ENCODE measurements at regions not wholly inside any gene's neighbourhood (a gene's known extent, or its start where the extent isn't known, plus 50 kb on each side); places are given as distances from the start of the nearest gene placed in this dataset.

GRCh38 chr10:4119107-4119506, 334.1 kb upstream of the KLF6 start:
- whole genome bisulfite sequencing, 2 donors = 81 to 88% methylated on average over 7 of the region's 7 CpGs
- no peak for DNase-seq
- Histone ChIP-seq H3K4me3 (no peak overlapping the region), H3K4me1 (no peaks in the 10 kb centered on the region), H3K27me3 (no peaks in the 10 kb centered on the region), H3K27ac (no peak overlapping the region), H3K36me3 (no peaks in the 10 kb centered on the region), H3K9me3 (no peaks in the 10 kb centered on the region)
- intact Hi-C loops (cut with DNase I) = no loop called here
- TF ChIP-seq POLR2AphosphoS5 (IDR thresholded peaks at IDR 0.05) = no peak
- TF ChIP-seq POLR2A (IDR thresholded peaks at IDR 0.05) = no peak

- Histone ChIP-seq H3K9me3 (no peaks in the 10 kb centered on the region), H3K4me1 (no peaks in the 10 kb centered on the region), H3K36me3 (no peaks in the 10 kb centered on the region), H3K27ac (no peak overlapping the region), H3K4me3 (no peak overlapping the region), H3K27me3 (no peaks in the 10 kb centered on the region)
- intact Hi-C loops (cut with DNase I) = no loop called here
- WGBS, 2 donors = 42 to 90% methylated on average over 1 of the region's 1 CpG
- DNase-seq = no peak
- no peak for TF ChIP-seq CTCF (IDR thresholded peaks at IDR 0.05)
- TF ChIP-seq EP300 (IDR thresholded peaks at IDR 0.05) = no peak
- TF ChIP-seq POLR2AphosphoS5 (IDR thresholded peaks at IDR 0.05) = no peak
- no peak for TF ChIP-seq POLR2A (IDR thresholded peaks at IDR 0.05)
These were observed 332.6 kb upstream of the KLF6 start for GRCh38 chr10:4117604-4118003.

- Histone ChIP-seq H3K9me3 (no peaks in the 10 kb centered on the region), H3K27me3 (no peaks in the 10 kb centered on the region), H3K4me3 (no peak overlapping the region), H3K4me1 (no peaks in the 10 kb centered on the region), H3K27ac (no peak overlapping the region), H3K36me3 (no peaks in the 10 kb centered on the region)
- WGBS, 2 donors = 78 to 79% methylated on average over 1 of the region's 1 CpG
- intact Hi-C loops (cut with DNase I) = no loop called here
- DNase-seq = no peak
- TF ChIP-seq EP300 (IDR thresholded peaks at IDR 0.05) (no peak), CTCF (IDR thresholded peaks at IDR 0.05) (no peak), POLR2AphosphoS5 (IDR thresholded peaks at IDR 0.05) (no peak), POLR2A (IDR thresholded peaks at IDR 0.05) (no peak)
These were observed 326.6 kb upstream of the KLF6 start for GRCh38 chr10:4111643-4112042.

GRCh38 chr10:4109469-4109868, 324.5 kb upstream of the KLF6 start:
- Histone ChIP-seq H3K4me3 (no peak overlapping the region), H3K27ac (no peak overlapping the region), H3K36me3 (no peaks in the 10 kb centered on the region), H3K9me3 (no peaks in the 10 kb centered on the region), H3K27me3 (no peaks in the 10 kb centered on the region), H3K4me1 (no peaks in the 10 kb centered on the region)
- DNase-seq = no peak
- no peak for TF ChIP-seq POLR2AphosphoS5 (IDR thresholded peaks at IDR 0.05)
- TF ChIP-seq POLR2A (IDR thresholded peaks at IDR 0.05) = no peak
- no peak for TF ChIP-seq EP300 (IDR thresholded peaks at IDR 0.05)
- no peak for TF ChIP-seq CTCF (IDR thresholded peaks at IDR 0.05)
- intact Hi-C loops (cut with DNase I) = no loop called here
- 95 to 97% methylated on average over 3 of the region's 3 CpGs for WGBS, 2 donors

GRCh38 chr10:4108693-4109092, 323.7 kb upstream of the KLF6 start:
- 82 to 84% methylated on average over 4 of the region's 4 CpGs for WGBS, 2 donors
- H3K9me3 ChIP-seq = no peaks in the 10 kb centered on the region
- no peaks in the 10 kb centered on the region for H3K4me1 ChIP-seq
- no peak overlapping the region for H3K4me3 ChIP-seq
- intact Hi-C loops (cut with DNase I) = no loop called here
- DNase-seq = no peak
- H3K27ac ChIP-seq = no peak overlapping the region
- no peaks in the 10 kb centered on the region for H3K27me3 ChIP-seq
- TF ChIP-seq EP300 (IDR thresholded peaks at IDR 0.05) = no peak
- H3K36me3 ChIP-seq = no peaks in the 10 kb centered on the region

- intact Hi-C loops (cut with DNase I) = no loop called here
- Histone ChIP-seq H3K4me1 (no peaks in the 10 kb centered on the region), H3K9me3 (no peaks in the 10 kb centered on the region), H3K4me3 (no peak overlapping the region), H3K27ac (no peak overlapping the region), H3K27me3 (no peaks in the 10 kb centered on the region), H3K36me3 (no peaks in the 10 kb centered on the region)
- DNase-seq = no peak
- WGBS, 2 donors = 84 to 91% methylated on average over 6 of the region's 6 CpGs
- TF ChIP-seq POLR2A (IDR thresholded peaks at IDR 0.05) = no peak
- TF ChIP-seq CTCF (IDR thresholded peaks at IDR 0.05) = no peak
- TF ChIP-seq EP300 (IDR thresholded peaks at IDR 0.05) = no peak
- no peak for TF ChIP-seq POLR2AphosphoS5 (IDR thresholded peaks at IDR 0.05)
These were observed 322.4 kb upstream of the KLF6 start for GRCh38 chr10:4107285-4107851.

Data from sigmoid colon (tissue), 6 donors.